OCI-LY1 (cell line): ENCODE measurements at regions not wholly inside any gene's neighbourhood (a gene's known extent, or its start where the extent isn't known, plus 50 kb on each side); places are given as distances from the start of the nearest gene placed in this dataset.

ENCODE experiments used
- H2AFZ ChIP-seq: fragments of 200-600 bp; sonication (generic), shearing (Covaris generic); 2 replicates; pipeline ENCODE4 v1.6.0; 2014; ENCODE audit warnings: antibody characterized with exemption, mild to moderate bottlenecking, low read length
- H3F3A ChIP-seq: fragments of 200-600 bp; sonication (generic), shearing (Covaris generic); 2 replicates; pipeline ENCODE4 v1.6.0; 2014; ENCODE audit warnings: mild to moderate bottlenecking, antibody characterized with exemption, low read length, moderate library complexity; ENCODE audit not compliant: insufficient read depth
- H3K27ac ChIP-seq: fragments of 200-600 bp; sonication (generic); 2 replicates; pipeline ENCODE4 v1.5.1; 2014; ENCODE audit warnings: low read length, mixed run types, mild to moderate bottlenecking, low read depth; ENCODE audit not compliant: poor library complexity, severe bottlenecking
- H3K27me3 ChIP-seq: fragments of 200-600 bp; sonication (generic); 2 replicates; pipeline ENCODE4 v1.6.0; 2014; ENCODE audit warnings: antibody characterized with exemption, mild to moderate bottlenecking, low read length, moderate library complexity; ENCODE audit not compliant: insufficient read depth
- H3K36me3 ChIP-seq: fragments of 200-600 bp; sonication (generic); 2 replicates; pipeline ENCODE4 v1.6.1; 2014; ENCODE audit warnings: mild to moderate bottlenecking, antibody characterized with exemption, low read length, moderate library complexity, mixed read lengths; ENCODE audit not compliant: insufficient read depth
- H3K4me1 ChIP-seq: fragments of 200-600 bp; sonication (generic); 2 replicates; pipeline ENCODE4 v1.5.1; 2014; ENCODE audit warnings: mild to moderate bottlenecking, low read length, moderate library complexity; ENCODE audit not compliant: insufficient read depth, severe bottlenecking
- H3K4me2 ChIP-seq: fragments of 200-600 bp; sonication (generic), shearing (Covaris generic); 2 replicates; pipeline ENCODE4 v1.6.1; 2014; ENCODE audit warnings: low read length
- H3K4me3 ChIP-seq: fragments of 200-600 bp; sonication (generic); 2 replicates; pipeline ENCODE4 v1.5.1; 2014; ENCODE audit warnings: low read length, low read depth, mild to moderate bottlenecking, mixed read lengths; ENCODE audit not compliant: poor library complexity, severe bottlenecking
- H3K79me2 ChIP-seq: fragments of 200-600 bp; shearing (Covaris generic); 2 replicates; pipeline ENCODE4 v1.6.1; 2016; ENCODE audit warnings: mixed run types, low read length, mixed read lengths; ENCODE audit not compliant: insufficient read depth
- H3K9ac ChIP-seq: fragments of 200-600 bp; sonication (generic), shearing (Covaris generic); 2 replicates; pipeline ENCODE4 v1.6.1; 2014; ENCODE audit warnings: mild to moderate bottlenecking, low read length, mixed read lengths
- H3K9me2 ChIP-seq: fragments of 200-600 bp; sonication (generic), shearing (Covaris generic); 2 replicates; pipeline ENCODE4 v1.6.1; 2014; ENCODE audit warnings: low read depth, mild to moderate bottlenecking, low read length, mixed read lengths
- H3K9me3 ChIP-seq: fragments of 200-600 bp; shearing (Covaris generic); 2 replicates; pipeline ENCODE4 v1.6.1; 2014; ENCODE audit warnings: low read length, mixed read lengths
- H4K20me1 ChIP-seq: fragments of 200-600 bp; sonication (generic), shearing (Covaris generic); 2 replicates; pipeline ENCODE4 v1.6.0; 2016; ENCODE audit warnings: mild to moderate bottlenecking, low read length; ENCODE audit not compliant: insufficient read depth
- EZH2 ChIP-seq: fragments of 200-600 bp; sonication (generic), shearing (Covaris generic); IDR thresholded peaks from 2 replicates; pipeline ENCODE4 v1.8.0; 2017; ENCODE audit warnings: borderline replicate concordance, mixed run types, mild to moderate bottlenecking, antibody characterized with exemption, low read length, moderate library complexity, mixed read lengths
- TF ChIP-seq, protein P1 (sequence below): fragments of 200-600 bp; sonication (generic), shearing (Covaris generic); IDR thresholded peaks from 2 replicates; pipeline ENCODE4 v1.5.1; 2017; ENCODE audit warnings: mild to moderate bottlenecking, antibody characterized with exemption, low read length, moderate library complexity, mixed read lengths

DNA sequence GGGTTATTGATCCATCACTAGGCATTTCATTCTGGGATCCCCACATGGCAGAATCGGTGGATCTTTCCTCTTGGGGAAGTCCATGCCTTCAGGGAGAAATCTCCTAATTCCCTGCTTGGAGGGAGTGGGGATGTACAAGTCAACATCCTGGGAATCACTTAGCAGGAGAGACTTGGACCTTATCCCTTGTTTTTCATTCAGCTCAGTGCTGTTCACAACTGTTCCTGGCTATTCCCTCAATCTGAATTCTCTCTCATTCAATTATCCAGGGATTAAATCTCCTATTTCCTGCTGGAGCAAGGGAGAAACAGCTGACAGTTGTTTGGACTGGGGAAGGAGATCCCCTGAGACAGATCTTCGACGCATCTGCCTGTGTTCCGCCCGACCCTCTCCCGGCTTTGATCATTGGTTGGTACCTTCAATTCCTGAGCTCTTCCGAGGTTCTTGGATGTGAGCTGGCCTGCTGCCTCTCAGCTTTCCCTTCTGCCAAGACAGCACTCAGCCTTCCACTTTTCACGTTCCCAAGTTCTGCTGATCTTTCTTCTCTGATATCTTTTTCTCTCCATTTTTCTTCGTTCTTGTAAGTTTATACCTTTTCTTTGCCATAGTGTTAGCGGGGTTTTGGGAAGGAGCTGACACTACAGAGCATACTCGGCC is 115.4 kb upstream of the GNAO1 start:
- Histone ChIP-seq H3K27me3 (0 out of 2 replicates have a peak, but pooled peaks cover 2% of the 10 kb centered on the region), H3K9me3 (no peaks in the 10 kb centered on the region), H3K9me2 (no peaks in the 10 kb centered on the region), H3K9ac (no peak overlapping the region), H3K79me2 (no peaks in the 10 kb centered on the region), H3K4me2 (no peak overlapping the region), H3K4me1 (no peaks in the 10 kb centered on the region), H4K20me1 (no peaks in the 10 kb centered on the region), H3K27ac (no peak overlapping the region), H3F3A (no peaks in the 10 kb centered on the region), H3K4me3 (no peak overlapping the region), H2AFZ (no peak overlapping the region), H3K36me3 (no peaks in the 10 kb centered on the region)
- TF ChIP-seq, protein P1, sequence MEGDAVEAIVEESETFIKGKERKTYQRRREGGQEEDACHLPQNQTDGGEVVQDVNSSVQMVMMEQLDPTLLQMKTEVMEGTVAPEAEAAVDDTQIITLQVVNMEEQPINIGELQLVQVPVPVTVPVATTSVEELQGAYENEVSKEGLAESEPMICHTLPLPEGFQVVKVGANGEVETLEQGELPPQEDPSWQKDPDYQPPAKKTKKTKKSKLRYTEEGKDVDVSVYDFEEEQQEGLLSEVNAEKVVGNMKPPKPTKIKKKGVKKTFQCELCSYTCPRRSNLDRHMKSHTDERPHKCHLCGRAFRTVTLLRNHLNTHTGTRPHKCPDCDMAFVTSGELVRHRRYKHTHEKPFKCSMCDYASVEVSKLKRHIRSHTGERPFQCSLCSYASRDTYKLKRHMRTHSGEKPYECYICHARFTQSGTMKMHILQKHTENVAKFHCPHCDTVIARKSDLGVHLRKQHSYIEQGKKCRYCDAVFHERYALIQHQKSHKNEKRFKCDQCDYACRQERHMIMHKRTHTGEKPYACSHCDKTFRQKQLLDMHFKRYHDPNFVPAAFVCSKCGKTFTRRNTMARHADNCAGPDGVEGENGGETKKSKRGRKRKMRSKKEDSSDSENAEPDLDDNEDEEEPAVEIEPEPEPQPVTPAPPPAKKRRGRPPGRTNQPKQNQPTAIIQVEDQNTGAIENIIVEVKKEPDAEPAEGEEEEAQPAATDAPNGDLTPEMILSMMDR = no peak
- TF ChIP-seq EZH2 = no peak

- H3K4me2 ChIP-seq = no peak overlapping the region
- no peaks in the 10 kb centered on the region for H3K36me3 ChIP-seq
- TF ChIP-seq, protein P1 = no peak
- TF ChIP-seq EZH2 = no peak
- H4K20me1 ChIP-seq = no peaks in the 10 kb centered on the region
- no peaks in the 10 kb centered on the region for H3K9me2 ChIP-seq
- H3K27me3 ChIP-seq = 0 out of 2 replicates have a peak, but pooled peaks cover 2% of the 10 kb centered on the region
- H3K79me2 ChIP-seq = no peaks in the 10 kb centered on the region
- H3K27ac ChIP-seq = no peak overlapping the region
- H3F3A ChIP-seq = no peaks in the 10 kb centered on the region
- no peaks in the 10 kb centered on the region for H3K4me1 ChIP-seq
- H3K4me3 ChIP-seq = no peak overlapping the region
- no peak overlapping the region for H2AFZ ChIP-seq
- no peak overlapping the region for H3K9ac ChIP-seq
- H3K9me3 ChIP-seq = no peaks in the 10 kb centered on the region
These were observed 117.8 kb upstream of the GNAO1 start for GRCh38 chr16:56073508-56073907.

DNA sequence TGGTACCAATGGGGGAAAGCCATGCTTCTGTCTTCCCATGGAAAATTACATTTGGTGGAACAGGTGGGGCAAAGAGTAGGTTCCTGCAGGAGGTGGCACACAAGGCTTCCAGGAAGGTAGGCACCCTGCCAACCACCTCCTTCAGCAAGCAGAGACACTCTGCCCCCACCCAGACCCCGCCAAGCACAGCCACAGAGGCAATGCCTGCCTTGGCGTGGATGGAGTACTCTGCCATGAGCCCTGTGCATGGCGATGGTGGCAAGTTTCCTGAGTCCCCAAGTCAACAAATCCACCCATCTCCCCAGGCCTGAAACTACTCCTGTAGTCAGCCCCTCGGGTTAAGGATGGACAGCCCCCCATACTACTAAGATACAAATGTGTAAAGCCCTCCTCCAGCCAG is 119.2 kb upstream of the GNAO1 start:
- no peak overlapping the region for H3K4me2 ChIP-seq
- no peak overlapping the region for H3K9ac ChIP-seq
- 0 out of 2 replicates have a peak, but pooled peaks cover 2% of the 10 kb centered on the region for H3K27me3 ChIP-seq
- H3K36me3 ChIP-seq = no peaks in the 10 kb centered on the region
- TF ChIP-seq, protein P1 = no peak
- TF ChIP-seq EZH2 = no peak
- H3K79me2 ChIP-seq = no peaks in the 10 kb centered on the region
- H3F3A ChIP-seq = no peaks in the 10 kb centered on the region
- no peaks in the 10 kb centered on the region for H3K9me2 ChIP-seq
- H3K4me1 ChIP-seq = no peaks in the 10 kb centered on the region
- no peak overlapping the region for H2AFZ ChIP-seq
- no peaks in the 10 kb centered on the region for H3K9me3 ChIP-seq
- H3K4me3 ChIP-seq = no peak overlapping the region
- H3K27ac ChIP-seq = no peak overlapping the region
- H4K20me1 ChIP-seq = no peaks in the 10 kb centered on the region
